GM21825 (cell line): ENCODE measurements at regions not wholly inside any gene's neighbourhood (a gene's known extent, or its start where the extent isn't known, plus 50 kb on each side); places are given as distances from the start of the nearest gene placed in this dataset.
"Not testable (repeated sequence)": the region's sequence is repeated elsewhere in the genome, so short reads cannot be mapped to it uniquely, and the experiment has no call there.

ENCODE experiments used
- ATAC-seq: cut with Tn5 transposase; IDR thresholded peaks from one replicate; pipeline ENCODE4 v1.9.1; 2021; ENCODE audit warnings: mild to moderate bottlenecking, moderate library complexity; ENCODE audit not compliant: unreplicated experiment

DNA sequence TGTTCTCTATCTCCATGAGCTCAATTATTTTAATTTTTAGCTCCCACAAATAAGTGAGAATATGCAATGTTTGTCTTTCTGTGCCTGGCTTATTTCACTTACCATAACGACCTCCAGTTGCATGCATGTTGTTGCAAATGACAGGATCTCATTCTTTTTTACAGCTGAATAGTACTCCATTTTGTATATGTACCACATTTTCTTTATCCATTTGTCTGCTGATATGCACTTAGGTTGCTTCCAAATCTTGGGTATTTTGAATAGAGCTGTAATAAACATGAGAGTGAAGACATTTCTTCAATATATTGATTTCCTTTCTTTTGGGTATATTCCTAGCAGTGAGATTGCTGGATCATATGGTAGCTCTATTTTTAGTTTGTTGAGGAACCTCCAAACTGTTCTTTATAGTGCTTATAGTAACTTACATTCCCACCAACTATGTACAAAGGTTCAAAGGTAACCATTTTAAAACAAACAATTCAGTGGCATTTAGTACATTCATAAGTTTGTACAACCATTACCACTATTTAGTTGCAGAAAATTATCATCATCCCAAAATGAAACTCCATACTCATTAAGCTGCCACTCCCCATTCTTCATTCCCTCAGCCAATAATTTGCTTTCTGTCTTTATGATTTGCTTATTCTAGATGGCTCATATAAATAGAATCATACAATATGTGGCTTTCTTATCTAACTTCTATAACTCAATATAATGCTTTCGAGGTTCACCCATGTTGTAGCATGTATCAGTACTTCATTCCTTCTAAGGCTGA lies 255.9 kb upstream of the NFIA start:
- ATAC-seq = no peak

DNA sequence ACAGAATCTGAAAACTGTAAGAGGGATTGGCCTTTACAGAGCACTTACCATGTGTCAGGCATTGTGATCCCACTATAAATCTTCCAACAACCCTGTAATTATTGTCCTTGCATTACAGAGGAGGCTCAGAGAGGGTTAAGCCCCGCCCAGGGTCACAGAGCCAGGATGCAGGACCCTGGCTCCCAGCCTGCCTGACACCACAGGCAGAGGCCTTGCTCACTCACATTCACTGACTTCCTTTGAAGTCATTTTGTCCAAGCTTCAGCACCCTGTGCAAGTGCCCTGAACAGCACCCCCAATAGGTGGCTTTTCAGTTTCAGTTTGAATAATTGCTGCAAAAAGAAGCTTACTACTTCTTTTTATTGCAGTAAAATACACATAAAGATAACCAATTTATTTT lies 256.8 kb upstream of the NFIA start:
- ATAC-seq = no peak

DNA sequence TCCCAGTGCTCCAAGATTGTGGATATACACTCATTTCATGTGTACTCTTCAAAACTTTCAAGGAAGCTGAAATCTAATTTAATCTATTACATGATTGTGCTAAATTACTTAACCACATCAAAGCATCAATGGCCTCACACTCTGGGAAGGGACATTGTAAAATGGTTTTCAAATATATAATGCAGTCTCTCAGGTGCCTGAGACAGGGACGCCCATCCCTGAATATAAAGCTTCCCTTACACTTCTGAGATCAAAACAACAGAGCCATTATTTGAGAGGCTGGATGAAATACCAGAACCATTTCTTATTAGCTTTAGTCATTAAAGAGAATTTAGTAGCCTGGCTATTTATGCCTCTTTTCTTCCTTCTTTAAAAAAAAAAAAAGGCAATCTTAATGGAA lies 259.2 kb upstream of the NFIA start:
- ATAC-seq = no peak

DNA sequence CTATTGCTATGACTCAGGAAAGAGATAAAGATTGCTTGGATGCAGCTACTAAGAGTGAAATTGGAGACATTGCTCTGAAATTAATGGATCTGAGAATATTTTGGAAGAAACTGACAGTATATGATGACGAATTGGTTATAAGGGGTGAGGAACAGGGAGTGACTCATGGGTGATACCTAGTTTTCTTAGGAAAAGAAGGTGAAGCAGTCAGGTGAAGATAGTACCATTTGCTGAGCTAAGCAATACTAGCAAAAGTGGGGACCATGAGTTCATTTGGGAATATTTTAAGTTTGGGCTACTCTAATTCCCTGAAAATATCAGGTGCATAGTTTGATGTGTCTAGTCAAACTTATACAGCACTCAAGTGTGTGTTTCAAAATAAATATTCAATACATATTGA lies 260.1 kb upstream of the NFIA start:
- ATAC-seq = no peak

DNA sequence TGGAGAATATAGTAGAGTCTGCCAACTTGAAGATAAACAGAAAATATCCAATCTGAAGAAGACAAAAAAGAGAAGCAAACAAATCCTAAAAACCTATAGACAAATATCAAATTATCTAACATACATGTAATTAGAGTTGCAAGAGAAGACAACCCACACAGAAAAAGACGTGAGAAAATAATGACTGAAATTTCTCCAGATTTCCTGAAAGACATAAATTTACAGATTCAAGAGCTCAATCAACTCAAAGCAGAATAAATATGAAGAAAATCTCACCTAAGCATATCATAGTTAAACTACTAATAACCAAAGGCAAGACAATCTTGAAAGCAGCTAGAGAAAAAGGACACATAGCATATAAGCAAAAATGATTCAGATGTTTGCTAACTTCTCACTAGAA lies 261.2 kb upstream of the NFIA start:
- no peak for ATAC-seq

DNA sequence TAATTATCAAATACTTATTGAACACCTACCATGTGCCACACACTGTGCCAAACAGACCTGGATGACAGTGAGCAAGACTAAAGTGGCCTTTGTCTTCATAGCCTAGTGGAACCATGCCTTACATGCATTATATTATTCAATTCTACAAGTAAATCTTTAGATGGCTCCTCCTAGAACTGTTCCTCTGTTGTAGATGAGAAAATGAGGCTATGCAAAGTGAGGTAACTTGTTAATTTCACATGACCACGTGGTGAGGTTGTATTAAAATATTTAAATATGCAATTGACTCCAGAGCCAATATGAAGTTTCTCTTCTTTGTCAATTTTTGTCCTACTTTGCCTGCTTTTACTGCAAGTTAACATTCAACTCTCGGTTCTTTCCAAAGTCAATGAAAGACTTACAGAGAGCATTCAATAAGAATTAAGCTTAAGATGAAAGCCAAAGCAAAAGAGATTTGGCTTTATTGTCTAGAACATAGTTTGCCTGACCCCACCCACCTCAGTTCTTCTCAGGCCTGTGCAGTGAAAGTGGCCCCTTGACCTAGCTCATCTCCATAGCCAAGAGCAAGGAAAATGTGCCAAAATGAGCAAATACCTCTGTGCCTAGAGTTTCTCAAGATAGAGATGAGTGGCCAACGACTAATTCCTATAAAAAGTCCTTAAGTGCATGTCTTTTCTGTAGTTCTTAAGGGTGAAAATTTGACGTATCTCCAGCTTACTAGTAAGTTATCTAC lies 263.2 kb upstream of the NFIA start:
- ATAC-seq = no peak

DNA sequence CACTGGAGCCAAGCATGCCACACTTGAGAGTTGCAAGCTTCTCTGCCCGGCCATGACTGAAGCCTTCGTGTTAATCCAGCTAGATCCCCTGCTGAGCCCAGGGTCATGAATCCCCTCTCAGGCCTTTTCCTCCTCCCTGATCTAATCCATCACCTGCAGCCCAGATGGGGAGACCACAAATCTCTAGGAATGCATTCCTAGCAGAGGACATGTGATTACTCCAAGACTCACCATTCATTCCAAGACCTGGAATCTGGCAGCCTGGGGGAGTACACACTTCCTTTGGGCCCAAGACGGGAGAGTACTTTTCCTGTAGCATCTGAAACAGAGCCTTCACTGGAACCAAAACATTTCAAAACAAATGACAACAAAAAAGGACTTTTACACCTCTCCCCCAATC lies 269.3 kb upstream of the NFIA start:
- no peak for ATAC-seq

DNA sequence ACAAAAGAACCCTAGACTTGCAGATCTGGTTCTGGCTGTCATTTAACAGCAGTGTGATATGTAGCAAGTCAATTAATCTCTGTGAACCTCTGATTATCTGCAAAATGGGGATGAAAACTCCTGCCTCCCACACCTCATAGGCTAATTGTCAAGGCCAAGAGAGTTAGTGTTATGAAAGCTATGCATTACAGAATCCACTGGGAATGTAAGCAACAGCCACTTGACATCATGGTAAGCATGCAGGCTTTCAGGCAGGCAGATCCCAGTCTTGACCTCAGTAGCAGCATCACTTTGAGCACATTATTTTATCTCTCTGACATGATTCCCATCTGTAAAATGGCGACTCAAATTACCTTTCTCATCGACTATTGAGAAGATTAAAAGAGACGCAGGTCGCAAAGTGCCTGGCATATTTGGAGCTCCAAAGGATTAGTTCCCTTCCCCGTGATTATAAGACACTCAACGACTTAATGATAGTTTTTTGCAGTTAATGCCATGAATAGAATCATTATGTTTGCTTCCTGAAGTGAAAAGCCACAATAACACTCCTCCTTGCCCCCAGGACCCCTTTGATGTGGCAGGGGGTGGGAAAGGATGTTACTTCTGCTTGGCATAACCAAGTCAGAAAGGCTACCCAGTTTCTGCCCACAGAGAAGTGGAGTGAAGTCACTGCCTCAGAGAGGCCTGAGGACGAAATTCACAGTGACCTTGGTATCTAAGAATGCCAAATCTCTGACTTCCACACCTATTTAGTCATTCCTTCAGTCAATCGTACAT lies 273.0 kb upstream of the NFIA start:
- ATAC-seq = no peak

DNA sequence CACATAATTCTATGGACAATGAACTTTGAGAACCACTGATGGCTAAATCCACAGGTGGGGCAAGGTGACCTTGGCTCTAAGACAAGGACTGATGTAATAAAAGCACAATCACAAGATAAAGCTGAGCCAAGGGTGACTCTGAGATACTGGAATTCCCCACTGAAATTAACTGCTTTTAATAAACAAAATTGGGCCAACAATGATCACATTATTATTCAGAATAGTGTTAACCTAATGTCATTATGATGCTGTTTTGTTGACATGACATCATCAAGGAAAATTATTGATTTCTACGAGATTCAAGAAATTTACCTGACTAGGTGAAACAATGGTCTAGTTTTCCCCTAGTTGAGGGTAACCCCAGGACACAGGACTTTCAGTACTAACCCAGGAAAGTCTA lies 273.7 kb upstream of the NFIA start:
- ATAC-seq = no peak

DNA sequence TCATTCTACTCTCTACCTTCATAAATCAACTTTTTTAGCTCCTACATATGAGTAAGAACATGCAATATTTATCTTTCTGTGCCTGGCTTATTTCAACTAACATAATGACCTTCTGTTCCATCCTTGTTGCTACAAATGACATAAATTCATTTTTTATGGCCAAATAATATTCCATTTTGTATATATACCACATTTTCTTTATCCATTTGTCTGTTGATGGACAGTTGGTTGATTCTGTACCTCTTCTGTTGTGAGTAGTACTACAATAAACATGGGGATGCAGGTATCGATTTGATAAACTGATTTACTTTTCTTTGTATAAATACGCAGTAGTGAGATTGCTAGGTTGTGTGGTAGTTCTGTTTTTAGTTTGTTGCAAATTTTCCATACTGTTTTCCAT lies 279.5 kb upstream of the NFIA start:
- no peak for ATAC-seq

DNA sequence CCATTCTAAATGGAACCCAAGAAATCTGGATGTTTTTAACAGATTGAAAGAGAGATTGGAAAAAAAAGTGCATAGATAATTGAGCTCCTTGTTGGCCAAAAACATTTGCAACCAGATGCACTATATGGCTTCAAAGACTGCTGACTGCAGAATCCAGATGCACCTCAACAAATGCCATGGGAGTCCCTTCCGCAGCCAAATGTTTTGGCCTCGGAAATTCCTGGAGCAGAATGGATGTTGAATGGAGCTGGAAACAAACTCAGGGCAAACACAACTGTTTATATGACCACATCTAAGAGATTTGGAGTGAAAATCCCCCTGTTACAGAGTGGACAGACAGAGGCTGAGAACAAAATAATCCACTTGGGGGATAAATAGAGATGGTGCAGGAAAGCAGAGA lies 285.0 kb upstream of the NFIA start:
- ATAC-seq = no peak

DNA sequence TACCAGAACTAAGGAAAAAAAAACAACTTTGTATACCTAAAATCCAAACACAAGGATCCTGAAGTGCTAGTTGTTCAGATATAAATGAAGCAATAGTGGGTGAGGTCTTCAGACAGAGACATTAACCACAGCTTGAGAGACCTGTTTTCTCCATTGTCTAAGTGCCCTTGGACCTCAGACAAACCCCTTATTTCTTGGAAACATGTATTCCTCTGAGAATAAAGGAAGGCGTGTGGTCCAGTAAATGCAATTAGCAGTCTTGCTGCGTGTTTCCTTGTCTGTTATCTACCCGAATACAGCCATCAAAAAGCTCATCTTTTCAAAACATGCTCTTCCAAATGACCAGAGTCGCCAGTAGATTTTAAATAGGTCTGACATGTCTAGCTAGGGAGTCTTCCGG lies 291.1 kb upstream of the NFIA start:
- ATAC-seq = no peak

DNA sequence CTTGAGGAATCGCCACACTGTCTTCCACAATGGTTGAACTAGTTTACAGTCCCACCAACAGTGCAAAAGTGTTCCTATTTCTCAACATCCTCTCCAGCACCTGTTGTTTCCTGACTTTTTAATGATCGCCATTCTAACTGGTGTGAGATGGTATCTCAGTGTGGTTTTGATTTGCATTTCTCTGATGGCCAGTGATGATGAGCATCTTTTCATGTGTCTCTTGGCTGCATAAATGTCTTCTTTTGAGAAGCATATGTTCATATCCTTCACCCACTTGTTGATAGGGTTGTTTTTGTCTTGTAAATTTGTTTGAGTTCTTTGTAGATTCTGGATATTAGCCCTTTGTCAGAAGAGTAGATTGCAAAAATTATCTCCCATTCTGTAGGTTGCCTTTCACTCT lies 309.3 kb upstream of the NFIA start:
- not testable (repeated sequence) for ATAC-seq

DNA sequence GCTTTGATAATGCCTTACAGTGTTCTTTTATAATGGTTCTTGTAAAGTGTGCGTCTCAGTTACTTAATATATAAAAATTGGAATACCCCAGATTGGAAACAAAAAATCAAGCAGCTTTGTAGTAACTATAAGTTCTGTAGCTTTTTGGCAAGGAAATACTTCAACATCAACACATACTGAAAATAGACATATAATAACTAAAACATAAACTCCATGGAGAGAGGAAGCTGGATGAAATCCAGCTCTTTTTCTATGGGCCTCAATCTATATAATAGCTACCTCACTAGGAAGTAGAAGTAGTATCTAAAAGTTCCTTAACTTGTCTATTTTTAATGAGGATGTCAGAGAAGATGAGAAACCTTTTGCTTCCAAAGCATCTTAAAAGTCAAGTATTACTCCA lies 313.3 kb upstream of the NFIA start:
- no peak for ATAC-seq

DNA sequence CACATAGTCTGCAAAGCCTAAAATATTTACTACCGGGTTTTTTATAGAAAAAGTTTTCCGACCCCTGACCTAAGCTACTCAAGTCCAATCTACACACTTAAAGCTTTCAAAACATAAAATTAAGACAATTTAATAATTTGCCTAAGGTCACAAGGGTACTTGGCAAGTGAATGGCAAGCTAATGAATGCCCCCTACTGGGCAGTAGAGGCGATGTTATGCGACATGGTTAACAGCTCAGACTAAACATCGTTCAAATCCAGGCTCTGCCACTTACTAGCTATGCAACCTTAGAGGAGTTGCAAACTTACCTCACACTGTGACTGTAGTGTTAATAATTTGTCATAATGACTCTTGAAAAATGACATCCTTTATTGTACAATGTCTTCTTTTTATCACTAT lies 317.2 kb upstream of the NFIA start:
- ATAC-seq = no peak

DNA sequence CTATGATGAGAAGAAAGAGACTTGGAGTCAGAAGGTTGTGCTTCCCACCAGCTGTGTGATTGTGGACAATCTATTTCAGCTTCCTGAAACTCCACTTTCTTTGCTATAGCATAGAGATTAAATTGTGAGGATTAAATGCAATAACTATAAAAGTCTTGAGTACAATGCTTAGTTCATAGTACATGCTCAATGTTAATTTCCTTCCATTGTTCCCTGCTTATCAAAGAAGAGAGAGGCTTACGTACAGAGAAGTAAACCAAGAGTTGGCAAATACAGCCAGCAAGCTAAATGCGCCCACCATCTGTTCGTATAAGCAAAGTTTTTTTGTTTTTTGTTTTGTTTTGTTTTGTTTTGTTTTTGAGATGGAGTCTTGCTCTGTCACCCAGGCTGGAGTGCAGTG lies 317.9 kb upstream of the NFIA start:
- no peak for ATAC-seq

DNA sequence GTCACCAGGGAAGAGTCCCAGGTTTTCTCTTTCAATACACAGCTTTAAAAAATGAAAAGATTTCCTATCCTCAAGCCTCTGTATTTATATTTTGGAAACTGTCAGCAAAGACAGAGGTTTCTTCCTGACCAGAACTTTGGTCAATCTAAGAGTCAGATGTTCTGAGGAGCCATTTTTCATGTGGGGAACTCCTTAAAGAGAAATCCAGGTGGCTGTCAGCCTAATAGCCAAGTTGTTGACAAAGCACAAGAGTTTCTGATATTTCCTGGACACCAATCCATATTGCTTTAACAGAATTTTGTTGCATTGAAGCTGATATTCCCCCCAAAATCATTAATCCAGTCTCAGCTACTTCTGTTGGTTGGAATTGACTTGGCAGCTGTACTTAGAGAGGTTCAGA lies 318.6 kb upstream of the NFIA start:
- no peak for ATAC-seq

DNA sequence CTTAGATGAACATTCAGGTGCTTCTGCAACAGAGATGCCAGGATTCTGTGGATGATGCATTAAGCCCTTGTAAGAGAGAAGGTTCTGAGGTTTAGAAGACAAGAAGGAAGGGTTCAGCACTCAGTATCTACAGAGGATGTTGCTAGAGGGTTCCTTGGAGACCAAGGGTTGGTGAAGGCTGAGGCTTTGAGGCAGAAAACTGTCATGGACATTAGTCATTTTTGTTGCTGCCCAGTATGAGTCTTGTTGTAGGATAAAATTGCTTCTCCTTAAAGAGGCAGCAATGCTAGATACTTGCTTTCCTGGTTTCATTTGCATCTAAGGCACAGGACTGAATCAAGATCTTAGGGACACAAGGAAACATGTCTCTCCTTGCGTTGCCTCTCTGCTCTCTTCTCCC lies 319.4 kb upstream of the NFIA start:
- ATAC-seq = no peak

DNA sequence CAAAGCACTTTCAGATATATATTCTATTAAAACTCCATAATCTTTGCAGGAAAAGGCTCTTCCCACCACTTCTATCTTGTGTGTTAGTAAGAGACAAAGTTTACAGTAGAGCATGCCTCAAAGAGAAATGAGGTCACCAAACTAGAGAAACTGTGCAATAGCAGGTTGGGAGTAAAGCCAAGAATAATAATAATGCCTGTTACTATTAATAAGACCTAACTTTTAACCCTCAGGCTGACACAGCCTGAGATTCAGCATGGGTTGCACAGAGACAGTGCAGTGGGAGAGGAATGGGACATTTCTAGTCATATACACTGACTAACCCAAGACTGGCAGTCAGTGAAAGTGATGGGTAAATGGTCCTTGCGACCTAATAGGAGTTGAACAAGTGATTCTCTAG lies 320.2 kb upstream of the NFIA start:
- no peak for ATAC-seq

DNA sequence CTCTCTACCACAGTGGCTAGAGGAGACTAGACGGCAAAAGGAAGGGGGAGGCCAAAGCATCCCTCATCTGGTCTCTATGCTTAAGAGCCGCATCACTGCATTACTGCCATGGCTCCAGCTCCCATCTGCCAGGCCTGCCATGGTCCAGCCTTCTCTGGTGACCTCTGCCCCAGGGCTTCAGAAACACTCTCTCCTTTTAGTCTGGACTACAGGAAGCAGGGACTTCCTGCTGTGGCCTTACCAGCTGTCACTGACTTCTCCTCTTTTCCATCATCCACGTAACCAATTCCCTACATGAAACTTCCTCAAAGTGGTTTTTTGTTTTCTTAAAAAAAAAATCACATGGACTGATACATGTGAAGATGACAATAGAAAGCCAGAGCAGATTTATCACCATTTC lies 323.1 kb upstream of the NFIA start:
- ATAC-seq = no peak

DNA sequence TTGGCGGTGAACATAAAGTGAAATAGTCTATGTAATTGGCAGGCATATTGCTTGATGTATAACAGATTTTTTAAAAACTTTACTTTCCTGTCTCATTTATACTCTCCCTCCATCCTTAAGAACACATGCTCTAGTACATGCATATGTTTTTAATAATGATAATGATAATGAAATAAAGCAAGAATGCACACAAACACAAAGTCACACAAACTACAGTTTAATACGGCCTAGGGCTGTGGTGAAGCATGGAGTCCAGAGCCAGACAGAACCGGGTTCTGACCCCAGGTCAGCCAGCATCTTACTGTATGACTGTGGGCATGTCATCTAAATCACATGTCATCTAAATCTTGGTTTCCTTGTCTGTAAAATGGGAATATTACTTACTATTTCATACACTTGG lies 324.9 kb upstream of the NFIA start:
- no peak for ATAC-seq
